HepG2 (cell line): ENCODE measurements at regions not wholly inside any gene's neighbourhood (a gene's known extent, or its start where the extent isn't known, plus 50 kb on each side); places are given as distances from the start of the nearest gene placed in this dataset.

Experiments used
- ATAC-seq: fragments of 200-7000 bp; cut with Tn5 transposase; 3 replicates; pipeline ENCODE4 v1.9.1; 2020; ENCODE audit warnings: mild to moderate bottlenecking, moderate library complexity
- BruUV-seq: library from RNA; stranded (reverse); fragments of 400-500 nt; replicated peaks from 2 replicates; lab custom pipeline; 2021; lab: Mats Ljungman, UMichigan
- CTCF ChIA-PET: fragments of 300-600 bp; formaldehyde crosslinking; extraction: SDS; loops from one replicate; lab custom pipeline; 2021; ENCODE audit warnings: low total read pairs, inconsistent platforms, low intra/inter-chr PET ratio; lab: Yijun Ruan, JAX
- POLR2A ChIA-PET: fragments of 350-600 bp; sonication (Branson Sonifier 250); formaldehyde crosslinking; loops from one replicate; lab custom pipeline; 2020; ENCODE audit warnings: antibody characterized with exemption, inconsistent platforms; lab: Yijun Ruan, JAX
- DNase-seq: peaks from one replicate; pipeline ENCODE4 v3.0.0-alpha.2; 2015; ENCODE audit warnings: low spot score
- FAIRE-seq: peaks from 3 replicates; lab custom pipeline; 2011; peaks lifted over from hg19 to GRCh38; lab: Jason Lieb, UNC
- H2AFZ ChIP-seq: one replicate; pipeline ENCODE4 v1.6.1; 2011; ENCODE audit warnings: low read length, inconsistent platforms
- H3K27ac ChIP-seq: fragments of 300-600 bp; 3 replicates; pipeline ENCODE4 v1.8.0; 2011; ENCODE audit warnings: mixed run types, mild to moderate bottlenecking, mixed read lengths, low read length, inconsistent platforms; ENCODE audit not compliant: insufficient read depth; ENCODE audit errors: extremely low read length
- H3K27me3 ChIP-seq, 2 experiments: fragments of 200-600 bp in 1 of 2; 2 replicates in 1 of 2; 3 replicates in 1 of 2; pipeline versions ENCODE4 v1.6.0 to v1.8.0; 2011; ENCODE audit warnings: low read length in 2 of 2, mild to moderate bottlenecking in 2 of 2, moderate library complexity in 2 of 2, inconsistent platforms in 1 of 2; ENCODE audit not compliant: insufficient read depth in 2 of 2, control insufficient read depth in 1 of 2
- H3K36me3 ChIP-seq, 2 experiments: fragments of 200-600 bp in 1 of 2; replicated peaks in 1 of 2; 2 replicates in 1 of 2; 3 replicates in 1 of 2; pipeline versions ENCODE4 v1.5.1 to v1.8.0; 2011; ENCODE audit warnings: low read length in 2 of 2, inconsistent platforms in 1 of 2; ENCODE audit not compliant: insufficient read depth in 2 of 2, control insufficient read depth in 1 of 2
- H3K4me1 ChIP-seq: 2 replicates; pipeline ENCODE4 v1.5.1; 2012; ENCODE audit warnings: low read length, inconsistent platforms; ENCODE audit not compliant: insufficient read depth
- H3K4me2 ChIP-seq: 2 replicates; pipeline ENCODE4 v1.6.0; 2011; ENCODE audit warnings: low read depth, low read length, inconsistent platforms
- H3K4me3 ChIP-seq, 3 experiments: fragments of 200-600 bp in 1 of 3; sonication (generic), shearing (Covaris generic) in 1 of 3; replicated peaks in 1 of 3; 2 replicates each; pipeline ENCODE4 v1.5.1; 2011 to 2016; ENCODE audit warnings: low read length in 3 of 3, inconsistent platforms in 2 of 3, low read depth in 2 of 3, mild to moderate bottlenecking in 2 of 3, control low read depth in 1 of 3, mixed read lengths in 1 of 3; ENCODE audit not compliant: insufficient read depth in 1 of 3
- H3K79me2 ChIP-seq: one replicate; pipeline ENCODE4 v1.6.1; 2011; ENCODE audit warnings: low read length, inconsistent platforms; ENCODE audit not compliant: insufficient read depth
- H3K9ac ChIP-seq: 2 replicates; pipeline ENCODE4 v1.6.0; 2011; ENCODE audit warnings: mild to moderate bottlenecking, low read depth, low read length, inconsistent platforms; ENCODE audit not compliant: insufficient read depth
- H3K9me3 ChIP-seq: 2 replicates; pipeline ENCODE4 v1.5.1; 2012; ENCODE audit warnings: mild to moderate bottlenecking, low read length
- H4K20me1 ChIP-seq: 2 replicates; pipeline ENCODE4 v1.6.0; 2011; ENCODE audit warnings: inconsistent platforms, mild to moderate bottlenecking, low read length, moderate library complexity; ENCODE audit not compliant: insufficient read depth
- FOXK2 ChIP-seq: fragments of 450-650 bp; IDR thresholded peaks from 2 replicates; pipeline ENCODE4 v1.6.1; 2016
- HMGXB4 ChIP-seq, 2 experiments: sonication (generic) in 1 of 2; formaldehyde crosslinking in 1 of 2; IDR thresholded peaks; 2 replicates each; pipeline versions ENCODE4 v1.4.0 to v1.6.1; 2018 to 2020; ENCODE audit warnings: missing genetic modification reagents in 2 of 2, borderline replicate concordance in 1 of 2, low read depth in 1 of 2, mild to moderate bottlenecking in 1 of 2, missing biosample characterization in 1 of 2
- MEF2D ChIP-seq: sonication (generic); formaldehyde crosslinking; IDR thresholded peaks from 2 replicates; pipeline ENCODE4 v1.5.1; 2020; ENCODE audit warnings: mild to moderate bottlenecking, missing genetic modification reagents
- MEIS2 ChIP-seq: sonication (generic); formaldehyde crosslinking; IDR thresholded peaks from 2 replicates; pipeline ENCODE4 v1.9.0; 2021; ENCODE audit warnings: mild to moderate bottlenecking, missing genetic modification reagents
- ONECUT2 ChIP-seq: sonication (generic); formaldehyde crosslinking; IDR thresholded peaks from 2 replicates; pipeline ENCODE4 v1.4.0; 2020; ENCODE audit warnings: missing genetic modification reagents
- PHF8 ChIP-seq: sonication (generic); formaldehyde crosslinking; IDR thresholded peaks from 2 replicates; pipeline ENCODE4 v1.5.0; 2020; ENCODE audit warnings: missing genetic modification reagents
- ZNF12 ChIP-seq: sonication (generic); formaldehyde crosslinking; IDR thresholded peaks from 2 replicates; pipeline ENCODE4 v1.5.0; 2020; ENCODE audit warnings: missing genetic modification reagents
- ZNF839 ChIP-seq: sonication (generic); formaldehyde crosslinking; IDR thresholded peaks from 2 replicates; pipeline ENCODE4 v1.4.0; 2020; ENCODE audit warnings: missing genetic modification reagents, mild to moderate bottlenecking, borderline replicate concordance
- WGBS: methylation state at CpG from one replicate; pipeline ENCODE4 v1.1.6; 2017; ENCODE audit warnings: low lambda C conversion rate; 5-methylcytosine and 5-hydroxymethylcytosine counted together
- in situ Hi-C: cut with HindIII; loops from 2 replicates; pipeline ENCODE4 v1.10.0; 2017; ENCODE audit warnings: low pct_unique_long_range_greater_than_20kb; ENCODE audit not compliant: extremely low pct_ligation_motif_present
- intact Hi-C: fragments of 100-400 bp; cut with micrococcal nuclease; formaldehyde crosslinking; loops from one replicate; pipeline ENCODE4 v1.10.0; 2022; ENCODE audit not compliant: unreplicated experiment
- TF ChIP-seq, protein P1 (sequence below): sonication (generic); formaldehyde crosslinking; IDR thresholded peaks from 2 replicates; pipeline ENCODE4 v1.4.0; 2020; ENCODE audit warnings: missing genetic modification reagents; ENCODE audit errors: not compliant biosample characterization

GRCh38 chr16:48969611-48970010 is 312.0 kb downstream of the CBLN1 start:
- WGBS: 32% methylated on average over 4 of the region's 4 CpGs
- CTCF ChIA-PET: no interaction called here
- Histone ChIP-seq H3K9ac (no peak overlapping the region), H2AFZ (no peak overlapping the region), H3K4me1 (no peaks in the 10 kb centered on the region), H4K20me1 (no peaks in the 10 kb centered on the region), H3K9me3 (no peaks in the 10 kb centered on the region), H3K4me3 (no peak overlapping the region), H3K36me3 (no peaks in the 10 kb centered on the region), H3K27me3 (peaks cover 0 to 2% of the 10 kb centered on the region in 2 experiments; a peak in 2 of 5 replicates), H3K4me2 (no peak overlapping the region), H3K79me2 (no peaks in the 10 kb centered on the region), H3K27ac (no peak overlapping the region)
- intact Hi-C loops (no loop called here), in situ Hi-C loops (no loop called here)
- POLR2A ChIA-PET: no interaction called here
- ATAC-seq (no peak), DNase-seq (no peak), FAIRE-seq (no peak)
- BruUV-seq: no TSS peak
- TF ChIP-seq PHF8 (CRISPR knock-in tag) (no peak), ZNF839 (no peak), ONECUT2 (no peak)

GRCh38 chr16:48965386-48965785 is 316.3 kb downstream of the CBLN1 start:
- FAIRE-seq (no peak), DNase-seq (no peak), ATAC-seq (no peak)
- Histone ChIP-seq H4K20me1 (no peaks in the 10 kb centered on the region), H3K79me2 (no peaks in the 10 kb centered on the region), H3K4me2 (no peak overlapping the region), H3K36me3 (no peaks in the 10 kb centered on the region), H2AFZ (no peak overlapping the region), H3K27ac (no peak overlapping the region), H3K9ac (no peak overlapping the region), H3K27me3 (peaks cover 0 to 2% of the 10 kb centered on the region in 2 experiments; a peak in 3 of 5 replicates), H3K4me1 (no peaks in the 10 kb centered on the region), H3K4me3 (no peak overlapping the region), H3K9me3 (peaks cover 13% of the 10 kb centered on the region)
- intact Hi-C loops (no loop called here), in situ Hi-C loops (no loop called here)
- no TSS peak for BruUV-seq
- 2% methylated on average over 3 of the region's 3 CpGs for WGBS
- CTCF ChIA-PET: no interaction called here
- POLR2A ChIA-PET: no interaction called here
- TF ChIP-seq, protein P1, sequence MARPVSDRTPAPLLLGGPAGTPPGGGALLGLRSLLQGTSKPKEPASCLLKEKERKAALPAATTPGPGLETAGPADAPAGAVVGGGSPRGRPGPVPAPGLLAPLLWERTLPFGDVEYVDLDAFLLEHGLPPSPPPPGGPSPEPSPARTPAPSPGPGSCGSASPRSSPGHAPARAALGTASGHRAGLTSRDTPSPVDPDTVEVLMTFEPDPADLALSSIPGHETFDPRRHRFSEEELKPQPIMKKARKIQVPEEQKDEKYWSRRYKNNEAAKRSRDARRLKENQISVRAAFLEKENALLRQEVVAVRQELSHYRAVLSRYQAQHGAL (CRISPR knock-in tag): no peak
- TF ChIP-seq ZNF12 (CRISPR knock-in tag): no peak
- TF ChIP-seq MEIS2 (CRISPR knock-in tag): no peak
- TF ChIP-seq MEF2D (CRISPR knock-in tag): no peak
- TF ChIP-seq FOXK2: no peak
- no peak for TF ChIP-seq HMGXB4 (CRISPR knock-in tag; IDR thresholded peaks at IDR 0.05; ENCODE audit: borderline replicate concordance in 1 of 2, low read depth in 1 of 2)
